Stimulated activated CD4-positive, alpha-beta T cell treated with anti-CD3 and anti-CD28 coated beads, Interleukin-15, amount 100 ng/mL, for 24 hours (primary cell): ENCODE measurements at regions not wholly inside any gene's neighbourhood (a gene's known extent, or its start where the extent isn't known, plus 50 kb on each side); places are given as distances from the start of the nearest gene placed in this dataset.
A peak's percentile ranks its signal among the peaks of the same experiment; 100 is the strongest.
"Not testable (repeated sequence)": the region's sequence is repeated elsewhere in the genome, so short reads cannot be mapped to it uniquely, and the experiment has no call there.

Source experiments
- DNase-seq: peaks from one replicate; pipeline ENCODE4 v3.0.0-alpha.2; 2020

GRCh38 chr18:75880925-75881504 is 453.5 kb upstream of the SMIM21 start:
- DNase-seq, result no peak

GRCh38 chr18:75880266-75880665 is 452.8 kb upstream of the SMIM21 start:
- no peak for DNase-seq

GRCh38 chr18:75879196-75879595 is 451.7 kb upstream of the SMIM21 start:
- DNase-seq, result no peak

DNA sequence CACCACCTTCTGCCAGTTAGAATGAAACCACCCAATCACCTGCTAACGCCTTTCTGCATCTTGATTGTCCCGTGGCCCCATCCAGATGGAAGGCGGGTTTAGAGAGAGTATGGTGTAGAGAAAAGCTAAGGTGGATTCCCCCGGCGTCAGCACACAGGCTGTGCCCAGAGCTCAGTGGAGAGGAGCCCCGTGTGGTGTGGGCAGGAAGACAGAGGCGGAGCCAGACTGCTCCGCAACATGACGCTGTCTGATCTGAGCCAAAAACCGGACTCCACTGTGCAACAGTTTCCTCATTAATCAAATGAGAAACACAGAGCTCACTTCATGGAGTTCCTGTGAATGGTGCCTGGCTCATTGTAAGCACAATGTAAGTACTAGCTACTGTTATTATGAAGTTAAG is 448.1 kb upstream of the SMIM21 start:
- no peak for DNase-seq

- DNase-seq, result no peak
Measured at GRCh38 chr18:75874401-75875089, 447.0 kb upstream of the SMIM21 start.

DNA sequence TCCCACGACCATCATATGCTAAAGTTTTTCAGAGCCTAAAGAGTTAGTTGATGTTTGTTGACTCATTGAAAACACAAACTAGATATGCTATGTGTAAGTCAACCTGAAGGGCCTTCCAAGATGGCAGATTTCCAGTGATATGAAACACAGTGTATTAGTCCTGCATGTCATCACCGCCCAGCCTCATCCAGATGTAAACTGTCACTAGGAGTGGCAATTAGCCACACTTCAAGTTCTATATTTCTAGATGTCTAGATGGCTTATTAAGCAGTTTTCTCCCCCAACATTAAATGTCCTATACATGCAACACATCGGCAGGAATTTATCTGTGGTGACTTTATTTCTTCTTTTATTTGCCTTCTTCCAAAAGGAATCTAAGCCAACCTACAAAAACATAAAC is 444.1 kb upstream of the SMIM21 start:
- no peak for DNase-seq

GRCh38 chr18:75869162-75869561 is 441.7 kb upstream of the SMIM21 start:
- DNase-seq, result no peak

DNA sequence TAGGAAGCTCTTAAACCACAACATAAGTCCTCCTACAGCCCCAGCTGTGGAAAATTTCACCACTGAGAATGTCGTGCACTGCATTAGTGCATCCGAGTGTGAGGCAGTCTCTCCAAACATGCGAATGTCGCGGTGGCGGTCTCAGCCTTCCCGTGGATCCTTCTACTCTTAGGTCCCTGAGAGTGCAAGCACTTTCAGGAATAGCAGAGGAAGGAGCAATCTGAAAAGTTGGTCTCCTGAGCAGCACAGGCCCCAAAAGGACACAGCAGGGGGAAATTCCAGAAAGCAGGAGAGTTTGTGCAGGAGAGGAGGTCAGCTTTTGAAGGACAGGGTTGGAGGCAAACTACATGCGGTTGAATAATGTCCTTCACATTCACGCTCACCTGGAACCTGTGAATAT is 440.5 kb upstream of the SMIM21 start:
- no peak for DNase-seq

GRCh38 chr18:75865639-75866038 is 438.1 kb upstream of the SMIM21 start:
- DNase-seq, result no peak

DNA sequence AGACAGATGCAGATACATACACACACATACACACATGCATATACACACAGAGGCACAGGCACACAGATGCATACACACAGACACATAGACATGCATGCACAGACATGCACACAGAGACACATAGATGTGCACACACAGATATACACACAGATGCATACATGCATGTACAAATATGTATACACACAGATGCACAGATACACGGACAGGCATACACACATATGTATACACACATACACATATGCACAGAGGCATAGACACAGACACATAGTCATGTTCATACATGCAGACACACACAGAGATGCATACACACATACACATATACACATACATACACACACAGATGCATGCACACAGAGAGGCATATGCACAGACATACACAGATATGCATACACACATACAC is 437.3 kb upstream of the SMIM21 start:
- DNase-seq, result no peak

GRCh38 chr18:75863696-75864095 is 436.2 kb upstream of the SMIM21 start:
- DNase-seq, result no peak

DNA sequence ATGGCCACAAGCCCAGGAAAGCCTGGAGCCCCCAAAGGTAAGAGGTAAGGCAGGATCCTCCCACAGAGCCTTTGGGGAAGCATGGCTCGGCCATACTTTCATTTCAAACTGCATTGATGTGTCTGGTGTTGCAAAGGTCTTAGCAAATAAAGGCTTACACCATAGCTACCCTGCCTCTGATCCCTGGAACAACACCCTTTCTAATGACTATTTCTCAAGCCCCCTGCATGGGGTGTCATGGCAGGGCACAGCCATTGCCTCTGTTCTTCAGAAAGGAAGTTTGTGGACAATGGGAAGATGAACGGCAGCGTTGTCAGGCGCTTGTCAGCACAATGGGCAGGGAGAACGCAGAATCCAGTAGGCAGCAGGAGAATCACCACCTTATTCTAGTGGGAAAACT is 435.0 kb upstream of the SMIM21 start:
- no peak for DNase-seq

DNA sequence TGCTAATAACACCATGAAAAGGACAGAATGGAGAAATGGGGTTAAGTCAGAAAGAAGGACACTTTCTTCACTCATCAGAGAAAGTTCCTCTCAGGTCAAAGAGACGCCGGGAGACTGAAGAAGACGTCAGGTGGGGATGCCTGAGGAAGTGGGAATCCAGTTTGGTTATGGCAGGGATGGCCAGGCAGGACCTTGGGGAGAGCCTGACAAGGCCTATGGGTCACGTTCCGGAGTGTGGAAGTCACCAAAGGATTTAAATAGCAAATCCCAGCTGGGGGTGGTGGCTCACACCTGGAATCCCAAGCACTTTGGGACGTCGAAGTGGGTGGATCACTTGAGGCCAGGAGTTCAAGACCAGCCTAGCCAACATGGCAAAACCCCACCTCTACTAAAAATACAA is 432.7 kb upstream of the SMIM21 start:
- DNase-seq, result no peak

DNA sequence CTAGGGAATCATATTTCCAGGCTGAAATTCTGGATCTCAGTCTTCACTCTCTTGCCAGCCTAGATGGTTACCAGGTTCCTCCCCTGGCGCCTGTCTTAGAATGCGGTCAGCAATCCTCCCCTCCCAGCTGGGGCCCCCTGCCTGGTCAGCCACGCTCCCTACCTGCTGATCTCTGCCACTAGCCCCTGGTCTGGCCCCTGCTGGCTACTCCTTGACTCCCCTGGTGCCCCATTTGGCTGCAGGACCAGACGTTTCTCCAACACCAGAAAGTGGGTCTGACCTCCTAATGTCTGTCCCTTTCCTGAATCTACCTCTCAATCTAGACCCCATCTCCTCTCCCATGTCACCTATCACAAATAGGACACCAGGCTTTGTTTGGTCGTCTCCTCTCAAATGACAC is 432.0 kb upstream of the SMIM21 start:
- no peak for DNase-seq

- DNase-seq, result no peak
Measured at GRCh38 chr18:75858754-75859153, 431.3 kb upstream of the SMIM21 start.

DNA sequence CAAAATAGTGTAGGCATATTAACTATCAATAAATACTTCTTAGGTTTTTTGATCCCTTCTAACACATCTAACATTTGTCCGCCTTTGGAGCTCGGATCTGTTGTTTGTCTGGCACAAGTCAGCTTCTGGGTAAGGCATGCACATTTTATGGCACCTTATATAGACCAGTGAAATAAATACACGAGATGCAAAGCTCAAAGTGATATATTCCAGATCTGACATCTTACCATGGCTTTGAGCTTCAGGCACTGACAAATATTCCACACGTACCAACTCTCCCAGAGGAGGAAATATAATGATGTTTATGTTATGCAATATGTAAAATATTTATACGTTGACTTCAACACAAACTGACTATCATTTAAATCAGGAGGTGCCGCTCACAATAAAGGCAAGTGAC is 430.1 kb upstream of the SMIM21 start:
- DNase-seq, result no peak

GRCh38 chr18:75854808-75855207 is 427.3 kb upstream of the SMIM21 start:
- DNase-seq, result no peak

DNA sequence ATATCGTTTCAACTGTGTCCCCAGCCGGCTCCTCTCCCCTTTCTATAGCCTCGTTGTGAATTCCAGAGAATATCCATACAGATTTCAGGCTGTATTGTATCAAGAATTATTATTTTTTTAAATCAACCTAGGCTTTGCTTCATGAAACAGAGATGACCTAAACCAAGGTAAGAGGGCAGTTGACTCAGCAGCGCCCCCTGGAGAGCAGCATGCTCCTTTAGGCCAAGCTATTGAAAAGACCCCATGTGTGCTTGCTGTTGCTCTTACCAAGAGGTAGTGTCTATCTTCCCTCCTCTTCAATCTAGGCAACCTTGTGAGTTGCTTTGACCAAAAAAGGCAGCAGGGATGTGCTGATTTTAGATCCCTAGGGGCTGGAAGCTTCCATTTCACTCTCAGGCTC is 426.7 kb upstream of the SMIM21 start:
- DNase-seq, result peak; percentile 32

DNA sequence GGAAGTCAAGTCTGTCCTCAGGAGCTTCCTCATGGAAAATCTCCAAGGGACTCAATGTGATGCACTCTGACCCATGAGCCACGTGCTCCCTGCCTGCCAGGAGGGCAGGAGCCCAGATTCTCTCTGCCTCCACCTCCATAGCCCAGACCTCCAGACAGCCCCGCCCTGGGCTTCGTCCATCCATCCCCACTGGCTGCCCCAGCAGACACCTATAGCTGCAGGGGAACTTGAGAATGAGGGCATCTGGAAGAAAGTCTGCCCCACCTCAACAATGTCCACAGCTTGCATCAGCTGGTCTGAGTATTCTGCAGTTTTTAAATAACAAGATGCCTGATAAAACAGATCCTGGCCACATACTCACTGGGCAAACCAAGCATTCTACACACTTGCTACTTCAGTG is 418.8 kb upstream of the SMIM21 start:
- no peak for DNase-seq

GRCh38 chr18:75845413-75845812 is 417.9 kb upstream of the SMIM21 start:
- no peak for DNase-seq

DNA sequence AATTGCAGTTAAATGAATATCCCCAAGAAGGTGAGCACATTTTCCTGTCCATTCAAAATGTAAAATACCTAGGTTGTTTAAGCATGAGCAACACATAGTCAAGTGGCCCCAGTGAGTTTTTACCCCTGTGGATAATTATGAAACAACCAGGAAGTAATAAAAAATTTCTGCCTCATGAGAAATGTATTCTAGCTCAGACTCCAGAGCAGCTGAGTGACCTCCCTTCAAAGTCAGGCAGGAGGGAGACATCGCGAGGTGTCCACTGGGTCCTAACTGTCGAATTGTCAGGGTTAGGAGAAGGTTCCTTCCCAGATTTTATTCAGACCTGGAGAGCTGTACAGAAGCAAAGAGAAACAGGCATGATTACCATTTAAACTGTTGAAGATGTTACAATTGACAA is 416.6 kb upstream of the SMIM21 start:
- no peak for DNase-seq

DNA sequence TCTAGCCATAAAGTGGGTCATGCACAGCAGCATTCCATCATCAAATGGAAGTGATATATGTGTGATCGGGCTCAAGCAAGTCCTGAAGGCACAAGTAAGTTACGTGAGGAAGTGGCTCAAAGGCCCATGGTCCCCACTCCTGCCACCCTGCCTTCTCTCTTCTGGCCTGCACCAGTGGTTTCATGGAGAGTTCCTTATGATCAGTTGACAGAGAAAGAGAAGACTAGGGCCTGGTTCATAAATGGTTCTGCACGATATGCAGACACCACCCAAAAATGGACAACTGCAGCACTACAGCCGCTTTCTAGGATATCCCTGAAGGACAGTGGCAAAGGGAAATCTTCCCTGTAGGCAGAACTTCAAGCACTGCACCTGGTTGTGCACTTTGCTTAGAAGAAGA is 412.6 kb upstream of the SMIM21 start:
- DNase-seq, result no peak

DNA sequence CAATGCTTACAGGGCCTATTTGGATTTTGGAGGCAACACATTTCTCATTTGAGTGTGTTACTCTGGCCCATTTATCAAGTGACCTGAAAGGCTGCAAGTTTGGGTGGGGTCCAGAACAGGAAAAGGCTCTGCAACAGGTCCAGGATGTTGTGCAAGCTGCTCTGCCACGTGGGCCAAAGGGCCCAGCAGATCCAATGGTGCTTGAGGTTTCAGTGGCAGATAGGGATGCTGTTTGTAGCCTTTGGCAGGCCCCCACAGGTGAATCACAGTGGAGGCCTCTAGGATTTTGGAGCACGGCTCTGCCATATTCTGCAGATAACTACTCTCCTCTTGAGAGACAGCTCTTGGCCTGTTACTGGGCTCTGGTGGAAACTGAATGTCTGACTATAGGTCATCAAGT is 412.2 kb upstream of the SMIM21 start:
- DNase-seq, result not testable (repeated sequence)

DNA sequence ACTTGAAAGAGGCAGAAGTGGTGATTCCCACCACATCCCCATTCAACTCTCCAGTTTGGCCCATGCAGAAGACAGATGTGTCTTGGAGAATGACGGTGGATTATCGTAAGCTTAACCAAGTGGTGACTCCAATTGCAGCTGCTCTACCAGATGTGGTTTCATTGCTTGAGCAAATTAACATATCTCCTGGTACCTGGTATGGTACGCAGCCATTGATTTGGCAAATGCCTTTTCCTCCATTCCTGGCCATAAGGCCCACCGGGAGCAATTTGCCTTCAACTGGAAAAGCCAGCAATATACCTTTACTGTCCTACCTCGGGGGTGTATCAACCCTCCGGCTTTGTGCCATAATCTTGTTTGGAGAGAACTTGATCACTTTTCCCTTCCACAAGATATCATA is 411.5 kb upstream of the SMIM21 start:
- no peak for DNase-seq

DNA sequence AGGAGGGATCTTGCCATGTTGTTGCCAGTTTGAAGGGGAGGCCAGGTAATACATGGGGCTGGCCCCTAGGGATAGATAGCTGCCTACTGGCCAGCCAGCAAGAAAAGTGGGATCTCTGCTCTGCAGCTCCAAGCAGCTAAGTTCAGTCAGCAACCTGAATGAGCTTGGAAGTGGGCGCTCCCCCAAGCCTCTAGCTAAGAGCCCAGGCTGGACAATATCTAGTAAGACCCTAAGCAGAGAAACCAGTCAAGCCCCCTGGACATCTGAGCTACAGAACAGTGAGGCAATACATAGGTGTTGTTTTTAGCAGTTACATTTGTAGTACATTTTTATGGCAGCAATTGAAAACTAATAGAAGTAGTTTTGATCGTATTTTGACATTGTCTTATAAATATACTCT is 409.8 kb upstream of the SMIM21 start:
- no peak for DNase-seq
